ENCODE measurements at regions not wholly inside any gene's neighbourhood (a gene's known extent, or its start where the extent isn't known, plus 50 kb on each side); places are given as distances from the start of the nearest gene placed in this dataset.

DNA sequence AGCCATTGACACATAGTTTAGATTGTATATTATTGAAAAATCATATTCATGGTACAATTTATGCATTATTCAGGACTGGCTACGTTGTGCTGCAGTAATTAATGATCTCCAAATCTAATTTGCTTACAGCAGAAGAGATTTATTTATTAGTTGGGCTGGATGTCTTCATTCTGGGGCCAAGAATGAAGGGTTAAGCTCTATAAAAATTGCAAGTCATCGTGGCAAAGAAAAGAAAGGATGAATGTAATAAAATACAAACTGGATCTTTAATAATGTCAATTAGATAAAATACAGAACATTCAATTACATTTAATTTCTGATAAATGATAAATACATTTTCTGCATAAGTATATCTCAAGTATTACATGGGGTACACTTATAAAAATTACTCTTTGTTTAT is 151.8 kb upstream of the ANO5 start:
- H3K4me2 ChIP-seq (ENCODE audit: extremely low read depth, insufficient read depth, low read length), result no peak overlapping the region
- no peak overlapping the region for H3K27ac ChIP-seq (ENCODE audit: insufficient read depth, low read length)
- H3K9ac ChIP-seq (ENCODE audit: insufficient read depth, low read length), result no peak overlapping the region
- H3K9me3 ChIP-seq (ENCODE audit: control insufficient read depth, insufficient read depth, low read depth, low read length), result no peaks in the 10 kb centered on the region
- H3K4me3 ChIP-seq (replicated peaks in 1 of 4; ENCODE audit: control extremely low read depth in 1 of 4, insufficient read depth in 1 of 4, low read depth in 3 of 4, low read length in 4 of 4), result no peak overlapping the region
- DNase-seq (ENCODE audit: low read depth in 2 of 2), result no peak
- no peaks in the 10 kb centered on the region for H3K79me2 ChIP-seq (ENCODE audit: control insufficient read depth, insufficient read depth, low read length)
- H3K27me3 ChIP-seq (ENCODE audit: control insufficient read depth, insufficient read depth, low read length), result no peaks in the 10 kb centered on the region
- TF ChIP-seq EZH2 (IDR thresholded peaks at IDR 0.05; ENCODE audit: low read length, missing control alignments), result no peak
- TF ChIP-seq, protein P1, sequence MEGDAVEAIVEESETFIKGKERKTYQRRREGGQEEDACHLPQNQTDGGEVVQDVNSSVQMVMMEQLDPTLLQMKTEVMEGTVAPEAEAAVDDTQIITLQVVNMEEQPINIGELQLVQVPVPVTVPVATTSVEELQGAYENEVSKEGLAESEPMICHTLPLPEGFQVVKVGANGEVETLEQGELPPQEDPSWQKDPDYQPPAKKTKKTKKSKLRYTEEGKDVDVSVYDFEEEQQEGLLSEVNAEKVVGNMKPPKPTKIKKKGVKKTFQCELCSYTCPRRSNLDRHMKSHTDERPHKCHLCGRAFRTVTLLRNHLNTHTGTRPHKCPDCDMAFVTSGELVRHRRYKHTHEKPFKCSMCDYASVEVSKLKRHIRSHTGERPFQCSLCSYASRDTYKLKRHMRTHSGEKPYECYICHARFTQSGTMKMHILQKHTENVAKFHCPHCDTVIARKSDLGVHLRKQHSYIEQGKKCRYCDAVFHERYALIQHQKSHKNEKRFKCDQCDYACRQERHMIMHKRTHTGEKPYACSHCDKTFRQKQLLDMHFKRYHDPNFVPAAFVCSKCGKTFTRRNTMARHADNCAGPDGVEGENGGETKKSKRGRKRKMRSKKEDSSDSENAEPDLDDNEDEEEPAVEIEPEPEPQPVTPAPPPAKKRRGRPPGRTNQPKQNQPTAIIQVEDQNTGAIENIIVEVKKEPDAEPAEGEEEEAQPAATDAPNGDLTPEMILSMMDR (conservative IDR thresholded peaks at IDR 0.05 in 1 of 2, IDR thresholded peaks at IDR 0.05 in 1 of 2; ENCODE audit: low read depth in 1 of 2, low read length in 2 of 2), result no peak
- H2AFZ ChIP-seq (ENCODE audit: low read length), result no peak overlapping the region
- no peaks in the 10 kb centered on the region for H4K20me1 ChIP-seq (ENCODE audit: control insufficient read depth, extremely low read depth, insufficient read depth, low read length)
- H3K4me1 ChIP-seq (ENCODE audit: control insufficient read depth, extremely low read depth, insufficient read depth, low read length), result no peaks in the 10 kb centered on the region
- no peaks in the 10 kb centered on the region for H3K36me3 ChIP-seq (ENCODE audit: control insufficient read depth, insufficient read depth, low read length)

DNA sequence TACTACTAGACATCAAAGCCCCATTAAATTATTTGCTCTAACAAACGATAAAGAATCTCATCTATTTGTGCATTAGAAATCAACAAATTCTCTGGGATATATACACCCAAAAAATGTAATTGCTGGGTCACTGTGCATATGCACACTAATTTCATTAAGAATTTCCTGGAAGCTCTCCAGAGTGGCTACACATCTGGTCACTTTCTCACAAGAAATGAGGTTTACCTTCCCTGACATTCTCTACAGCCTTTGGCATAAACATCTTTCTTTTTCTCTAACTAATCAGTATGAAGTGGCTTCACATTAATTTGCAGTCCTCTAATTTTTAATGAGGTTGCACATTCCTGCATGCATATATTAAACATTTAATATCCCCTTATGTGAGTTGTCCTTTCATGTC is 150.8 kb upstream of the ANO5 start:
- TF ChIP-seq, protein P1 (conservative IDR thresholded peaks at IDR 0.05 in 1 of 2, IDR thresholded peaks at IDR 0.05 in 1 of 2; ENCODE audit: low read depth in 1 of 2, low read length in 2 of 2), result no peak
- TF ChIP-seq EZH2 (IDR thresholded peaks at IDR 0.05; ENCODE audit: low read length, missing control alignments), result no peak
- Histone ChIP-seq H3K36me3 (ENCODE audit: control insufficient read depth, insufficient read depth, low read length) (no peaks in the 10 kb centered on the region), H3K4me2 (ENCODE audit: extremely low read depth, insufficient read depth, low read length) (no peak overlapping the region), H3K4me3 (replicated peaks in 1 of 4; ENCODE audit: control extremely low read depth in 1 of 4, insufficient read depth in 1 of 4, low read depth in 3 of 4, low read length in 4 of 4) (no peak overlapping the region), H2AFZ (ENCODE audit: low read length) (no peak overlapping the region), H3K9me3 (ENCODE audit: control insufficient read depth, insufficient read depth, low read depth, low read length) (no peaks in the 10 kb centered on the region), H3K9ac (ENCODE audit: insufficient read depth, low read length) (no peak overlapping the region), H3K79me2 (ENCODE audit: control insufficient read depth, insufficient read depth, low read length) (no peaks in the 10 kb centered on the region), H3K4me1 (ENCODE audit: control insufficient read depth, extremely low read depth, insufficient read depth, low read length) (no peaks in the 10 kb centered on the region), H3K27ac (ENCODE audit: insufficient read depth, low read length) (no peak overlapping the region), H3K27me3 (ENCODE audit: control insufficient read depth, insufficient read depth, low read length) (no peaks in the 10 kb centered on the region), H4K20me1 (ENCODE audit: control insufficient read depth, extremely low read depth, insufficient read depth, low read length) (no peaks in the 10 kb centered on the region)
- no peak for DNase-seq (ENCODE audit: low read depth in 2 of 2)

DNA sequence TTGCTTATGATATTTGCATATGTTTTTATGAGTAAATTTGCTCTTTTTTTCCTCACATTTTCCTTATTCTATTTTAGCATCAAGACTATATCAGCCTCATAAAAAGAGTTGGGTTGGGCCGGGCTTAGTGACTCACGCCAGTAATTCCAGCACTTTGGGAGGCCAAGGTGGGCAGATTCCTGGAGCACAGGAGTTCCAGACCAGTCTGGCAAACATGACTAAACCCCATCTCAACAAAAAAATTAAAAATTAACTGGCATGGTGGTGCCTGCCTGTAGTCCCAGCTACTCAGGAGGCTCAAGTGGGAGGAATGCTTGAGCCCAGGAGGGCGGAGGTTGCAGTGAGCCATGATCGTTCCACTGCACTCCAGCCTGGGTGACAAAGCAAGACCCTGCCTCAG is 148.8 kb upstream of the ANO5 start:
- no peak for DNase-seq (ENCODE audit: low read depth in 2 of 2)
- Histone ChIP-seq H3K4me1 (ENCODE audit: control insufficient read depth, extremely low read depth, insufficient read depth, low read length) (no peaks in the 10 kb centered on the region), H3K27me3 (ENCODE audit: control insufficient read depth, insufficient read depth, low read length) (no peaks in the 10 kb centered on the region), H3K79me2 (ENCODE audit: control insufficient read depth, insufficient read depth, low read length) (no peaks in the 10 kb centered on the region), H3K4me3 (replicated peaks in 1 of 4; ENCODE audit: control extremely low read depth in 1 of 4, insufficient read depth in 1 of 4, low read depth in 3 of 4, low read length in 4 of 4) (no peak overlapping the region), H3K9ac (ENCODE audit: insufficient read depth, low read length) (no peak overlapping the region), H3K4me2 (ENCODE audit: extremely low read depth, insufficient read depth, low read length) (no peak overlapping the region), H4K20me1 (ENCODE audit: control insufficient read depth, extremely low read depth, insufficient read depth, low read length) (no peaks in the 10 kb centered on the region), H2AFZ (ENCODE audit: low read length) (no peak overlapping the region), H3K9me3 (ENCODE audit: control insufficient read depth, insufficient read depth, low read depth, low read length) (no peaks in the 10 kb centered on the region), H3K36me3 (ENCODE audit: control insufficient read depth, insufficient read depth, low read length) (no peaks in the 10 kb centered on the region), H3K27ac (ENCODE audit: insufficient read depth, low read length) (no peak overlapping the region)
- no peak for TF ChIP-seq EZH2 (IDR thresholded peaks at IDR 0.05; ENCODE audit: low read length, missing control alignments)
- TF ChIP-seq, protein P1 (conservative IDR thresholded peaks at IDR 0.05 in 1 of 2, IDR thresholded peaks at IDR 0.05 in 1 of 2; ENCODE audit: low read depth in 1 of 2, low read length in 2 of 2), result no peak
